ENCODE measurements at regions not wholly inside any gene's neighbourhood (a gene's known extent, or its start where the extent isn't known, plus 50 kb on each side); places are given as distances from the start of the nearest gene placed in this dataset.

DNA sequence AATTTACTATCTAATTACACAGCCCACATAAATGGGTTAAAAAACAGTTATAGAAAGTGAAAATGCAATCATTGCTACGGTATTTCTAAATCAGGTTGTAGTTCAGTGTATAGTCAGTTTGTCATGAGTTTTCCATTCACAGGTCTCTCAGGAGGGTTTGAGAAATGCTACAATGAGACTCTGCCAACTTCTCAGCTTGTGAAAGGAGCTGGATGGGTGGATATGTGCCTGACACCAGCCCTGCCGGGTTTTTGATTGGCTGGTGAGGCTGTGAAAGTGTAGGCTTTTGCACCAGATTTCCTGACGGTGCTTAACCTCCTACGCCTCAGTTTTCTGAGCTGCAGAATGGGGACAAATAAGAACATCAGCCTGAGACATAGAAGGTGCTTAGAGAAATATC is 102.6 kb upstream of the SMIM21 start:
- H3K4me3 ChIP-seq (ENCODE audit: low read depth, low read length): no peak overlapping the region
- DNase-seq (ENCODE audit: low read depth): no peak
- TF ChIP-seq, protein P1, sequence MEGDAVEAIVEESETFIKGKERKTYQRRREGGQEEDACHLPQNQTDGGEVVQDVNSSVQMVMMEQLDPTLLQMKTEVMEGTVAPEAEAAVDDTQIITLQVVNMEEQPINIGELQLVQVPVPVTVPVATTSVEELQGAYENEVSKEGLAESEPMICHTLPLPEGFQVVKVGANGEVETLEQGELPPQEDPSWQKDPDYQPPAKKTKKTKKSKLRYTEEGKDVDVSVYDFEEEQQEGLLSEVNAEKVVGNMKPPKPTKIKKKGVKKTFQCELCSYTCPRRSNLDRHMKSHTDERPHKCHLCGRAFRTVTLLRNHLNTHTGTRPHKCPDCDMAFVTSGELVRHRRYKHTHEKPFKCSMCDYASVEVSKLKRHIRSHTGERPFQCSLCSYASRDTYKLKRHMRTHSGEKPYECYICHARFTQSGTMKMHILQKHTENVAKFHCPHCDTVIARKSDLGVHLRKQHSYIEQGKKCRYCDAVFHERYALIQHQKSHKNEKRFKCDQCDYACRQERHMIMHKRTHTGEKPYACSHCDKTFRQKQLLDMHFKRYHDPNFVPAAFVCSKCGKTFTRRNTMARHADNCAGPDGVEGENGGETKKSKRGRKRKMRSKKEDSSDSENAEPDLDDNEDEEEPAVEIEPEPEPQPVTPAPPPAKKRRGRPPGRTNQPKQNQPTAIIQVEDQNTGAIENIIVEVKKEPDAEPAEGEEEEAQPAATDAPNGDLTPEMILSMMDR (conservative IDR thresholded peaks at IDR 0.05; ENCODE audit: low read depth, low read length): no peak

DNA sequence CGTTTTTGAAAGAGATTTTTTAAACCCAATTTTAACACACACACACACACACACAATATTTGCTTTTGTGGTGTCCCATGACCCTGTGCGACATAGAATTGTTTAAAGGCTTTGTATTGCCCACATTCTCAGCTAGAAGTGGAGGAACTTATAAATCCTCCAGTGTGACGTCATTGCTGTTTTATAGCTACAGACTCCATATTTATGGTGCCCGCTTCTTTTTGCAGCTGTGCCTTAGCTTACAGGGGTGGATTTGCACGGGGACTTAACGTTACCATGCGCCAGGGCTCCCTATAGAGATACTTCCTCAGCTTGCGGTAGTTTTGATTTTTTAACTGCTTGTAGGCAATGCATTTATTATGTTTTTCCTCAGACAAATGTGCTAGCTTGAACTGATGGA is 101.9 kb upstream of the SMIM21 start:
- TF ChIP-seq, protein P1 (conservative IDR thresholded peaks at IDR 0.05; ENCODE audit: low read depth, low read length): no peak
- H3K4me3 ChIP-seq (ENCODE audit: low read depth, low read length): no peak overlapping the region
- DNase-seq (ENCODE audit: low read depth): no peak

DNA sequence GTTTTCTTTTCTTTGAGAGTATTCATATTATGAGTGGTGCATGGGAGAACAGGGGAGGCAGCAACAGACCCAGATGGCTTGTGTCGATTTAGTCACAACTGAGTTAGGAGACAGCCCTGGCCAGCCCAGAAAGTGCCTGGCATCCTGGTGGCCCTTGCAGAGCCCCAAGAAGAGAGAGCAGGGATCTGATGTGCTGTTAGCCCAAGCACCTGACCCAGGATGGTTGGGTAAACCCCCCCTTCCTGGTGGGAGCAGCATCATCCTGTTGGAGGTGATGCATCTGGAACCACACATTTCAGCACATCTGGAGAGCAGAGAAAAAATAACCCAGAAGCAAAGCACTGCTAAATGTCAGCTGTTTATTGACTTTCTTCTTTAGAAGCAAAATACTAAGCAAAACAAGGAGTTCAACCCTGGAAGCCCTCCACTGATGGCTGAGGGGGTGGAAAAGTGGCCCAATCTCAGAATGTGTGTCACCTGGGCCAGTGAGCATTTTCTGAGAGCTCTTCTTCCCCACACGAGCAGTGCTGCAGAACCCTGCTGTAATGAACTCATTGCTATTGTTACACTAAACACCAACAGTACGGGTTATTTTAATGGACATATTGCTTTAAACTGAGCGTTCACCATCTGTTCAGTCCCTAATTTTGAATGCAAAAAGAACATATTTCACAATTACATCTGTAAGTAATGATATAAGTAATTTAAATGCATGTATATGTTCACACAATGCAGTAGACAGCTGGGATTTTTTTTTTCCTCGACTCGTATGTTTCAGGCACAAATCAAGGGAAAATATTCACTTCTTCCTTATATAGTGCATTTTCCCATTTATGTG is 100.6 kb upstream of the SMIM21 start:
- TF ChIP-seq, protein P1 (conservative IDR thresholded peaks at IDR 0.05; ENCODE audit: low read depth, low read length): no peak
- DNase-seq (ENCODE audit: low read depth): no peak
- no peak overlapping the region for H3K4me3 ChIP-seq (ENCODE audit: low read depth, low read length)

DNA sequence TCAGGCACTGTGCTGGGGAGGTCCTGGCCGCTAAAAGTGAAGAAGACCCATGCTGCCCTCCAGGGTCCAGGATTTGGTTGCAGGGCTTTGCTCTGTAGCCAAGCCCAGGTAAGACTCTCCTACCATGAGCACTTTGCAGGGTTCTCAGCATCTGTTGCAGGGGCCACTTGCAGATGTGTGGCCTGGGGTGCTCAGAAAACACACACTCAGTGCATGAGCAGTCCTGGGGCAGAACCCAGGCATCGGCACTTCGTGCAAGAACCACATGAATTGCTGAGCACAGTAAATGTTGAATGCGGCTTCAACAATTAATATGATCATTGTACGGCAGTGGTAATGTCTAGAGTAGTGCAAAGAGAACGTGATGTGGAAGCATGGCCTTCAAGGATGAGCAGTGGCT is 98.5 kb upstream of the SMIM21 start:
- no peak for DNase-seq (ENCODE audit: low read depth)
- TF ChIP-seq, protein P1 (conservative IDR thresholded peaks at IDR 0.05; ENCODE audit: low read depth, low read length): no peak
- no peak overlapping the region for H3K4me3 ChIP-seq (ENCODE audit: low read depth, low read length)

DNA sequence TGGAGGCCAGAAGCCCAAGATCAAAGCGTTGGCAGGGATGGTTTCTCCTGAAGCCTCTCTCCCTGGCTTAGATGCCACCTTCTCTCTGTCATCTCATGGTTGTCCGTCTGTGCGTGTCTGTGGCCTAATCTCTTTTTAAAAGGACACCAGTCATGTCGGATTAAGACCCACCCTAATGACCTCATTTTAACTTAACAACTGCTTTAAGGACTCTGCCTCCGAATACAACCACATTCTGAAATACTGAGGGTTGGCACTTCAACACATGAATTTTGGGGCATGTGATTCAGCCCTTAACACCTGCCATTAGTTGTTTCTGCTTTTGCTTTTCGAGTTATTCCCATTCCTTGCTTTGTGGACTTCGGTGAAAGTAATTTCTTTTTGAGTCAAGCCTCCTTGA is 97.8 kb upstream of the SMIM21 start:
- no peak overlapping the region for H3K4me3 ChIP-seq (ENCODE audit: low read depth, low read length)
- DNase-seq (ENCODE audit: low read depth): no peak
- TF ChIP-seq, protein P1 (conservative IDR thresholded peaks at IDR 0.05; ENCODE audit: low read depth, low read length): no peak

DNA sequence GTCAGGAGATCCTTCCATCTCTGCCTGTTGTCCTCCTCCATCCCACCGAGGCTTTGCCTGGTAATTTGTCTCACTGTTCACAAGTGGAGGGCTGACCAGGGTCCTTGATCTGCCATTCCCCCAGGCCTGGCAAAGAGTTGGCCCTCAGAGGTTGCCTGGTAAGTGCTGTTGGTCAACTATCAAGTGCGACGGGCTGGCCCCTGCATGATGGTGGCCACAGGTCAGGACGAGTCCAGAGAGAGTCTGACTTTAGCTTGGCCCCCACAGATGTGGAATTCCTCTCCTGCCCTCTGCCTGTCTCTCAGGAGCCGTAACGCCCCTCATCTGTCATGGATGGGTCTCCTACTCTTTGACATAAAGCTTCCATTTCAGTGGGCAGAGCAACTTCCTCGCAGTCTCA is 97.3 kb upstream of the SMIM21 start:
- no peak for DNase-seq (ENCODE audit: low read depth)
- no peak overlapping the region for H3K4me3 ChIP-seq (ENCODE audit: low read depth, low read length)
- TF ChIP-seq, protein P1 (conservative IDR thresholded peaks at IDR 0.05; ENCODE audit: low read depth, low read length): no peak

DNA sequence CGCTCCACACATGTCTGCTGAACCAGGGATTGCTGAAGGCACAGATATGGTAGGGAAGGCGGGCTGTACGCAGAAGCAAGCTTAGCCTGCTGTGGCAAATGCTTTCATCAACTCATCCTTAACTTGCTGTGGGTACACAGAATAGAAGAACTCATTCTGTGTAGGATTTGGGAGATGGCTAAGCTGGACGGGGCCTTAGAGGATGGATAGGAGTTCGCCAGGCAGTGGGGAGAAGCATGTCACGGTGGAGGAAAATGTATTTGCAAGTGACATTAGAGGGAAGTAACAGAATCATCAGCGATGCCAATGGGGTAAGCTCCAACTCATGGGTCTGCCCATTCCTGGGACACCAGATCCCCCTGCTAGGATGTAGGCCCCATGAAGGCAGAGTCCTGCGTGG is 96.7 kb upstream of the SMIM21 start:
- DNase-seq (ENCODE audit: low read depth): no peak
- TF ChIP-seq, protein P1 (conservative IDR thresholded peaks at IDR 0.05; ENCODE audit: low read depth, low read length): no peak
- H3K4me3 ChIP-seq (ENCODE audit: low read depth, low read length): no peak overlapping the region
